K562 (cell line): ENCODE measurements at regions not wholly inside any gene's neighbourhood (a gene's known extent, or its start where the extent isn't known, plus 50 kb on each side); places are given as distances from the start of the nearest gene placed in this dataset.
A peak's percentile ranks its signal among the peaks of the same experiment; 100 is the strongest.

Experiments
- AFF1 ChIP-seq, 2 experiments: fragments of 450-650 bp; IDR thresholded peaks; 2 replicates each; pipeline ENCODE4 v1.6.1; 2018; ENCODE audit warnings: mild to moderate bottlenecking in 2 of 2, low read depth in 1 of 2; ENCODE audit not compliant: partially characterized antibody in 2 of 2
- BACH1 ChIP-seq: fragments of 200-800 bp; sonication (Bioruptor generic); IDR thresholded peaks from 2 replicates; pipeline ENCODE4 v1.6.1; 2016; ENCODE audit warnings: missing genetic modification characterization, missing compliant biosample characterization
- CBX3 ChIP-seq, 2 experiments: IDR thresholded peaks; 1 replicate in 1 of 2; 2 replicates in 1 of 2; pipeline ENCODE4 v1.6.1; 2012; ENCODE audit warnings: inconsistent platforms in 2 of 2, low read length in 2 of 2, borderline replicate concordance in 1 of 2, control low read depth in 1 of 2
- LEF1 ChIP-seq: fragments of 450-650 bp; IDR thresholded peaks from 2 replicates; pipeline ENCODE4 v1.6.1; 2016; ENCODE audit warnings: mild to moderate bottlenecking
- MBD1 ChIP-seq: fragments of 250-450 bp; sonication (Bioruptor Pico); IDR thresholded peaks from 2 replicates; pipeline ENCODE4 v1.8.0; 2022; ENCODE audit warnings: inconsistent platforms
- MCM3 ChIP-seq: fragments of 450-650 bp; IDR thresholded peaks from 2 replicates; pipeline ENCODE4 v1.6.1; 2016
- NBN ChIP-seq: fragments of 450-650 bp; IDR thresholded peaks from 2 replicates; pipeline ENCODE4 v1.6.1; 2016; ENCODE audit warnings: low read depth, mild to moderate bottlenecking
- PTTG1 ChIP-seq: fragments of 450-650 bp; IDR thresholded peaks from 2 replicates; pipeline ENCODE4 v1.6.1; 2016; ENCODE audit warnings: low read depth, mild to moderate bottlenecking, missing genetic modification characterization, missing compliant biosample characterization
- PYGO2 ChIP-seq: fragments of 450-650 bp; IDR thresholded peaks from 2 replicates; pipeline ENCODE4 v1.6.1; 2016; ENCODE audit warnings: mild to moderate bottlenecking, missing genetic modification characterization, moderate library complexity, missing compliant biosample characterization
- SIN3B ChIP-seq: fragments of 450-650 bp; IDR thresholded peaks from 2 replicates; pipeline ENCODE4 v1.6.1; 2017; ENCODE audit warnings: low read depth, mild to moderate bottlenecking, moderate library complexity
- SNRNP70 ChIP-seq: fragments of 200-400 bp; formaldehyde crosslinking; optimal IDR thresholded peaks from 2 replicates; pipeline ENCODE3; 2017; ENCODE audit warnings: low read depth, low read length
- SRSF7 ChIP-seq: fragments of 200-400 bp; formaldehyde crosslinking; optimal IDR thresholded peaks from 2 replicates; pipeline ENCODE3; 2017; ENCODE audit warnings: mild to moderate bottlenecking, low read depth, low read length
- TFAP4 ChIP-seq: sonication (generic); formaldehyde crosslinking; IDR thresholded peaks from 2 replicates; pipeline ENCODE4 v1.8.0; 2022; ENCODE audit warnings: missing genetic modification reagents, mild to moderate bottlenecking, moderate library complexity, borderline replicate concordance
- U2AF1 ChIP-seq: fragments of 200-400 bp; formaldehyde crosslinking; optimal IDR thresholded peaks from 2 replicates; pipeline ENCODE3; 2017; ENCODE audit warnings: mild to moderate bottlenecking, low read depth, low read length, moderate library complexity
- ZFP1 ChIP-seq: fragments of 450-650 bp; formaldehyde crosslinking; IDR thresholded peaks from 2 replicates; pipeline ENCODE4 v1.4.0; 2020; ENCODE audit warnings: mild to moderate bottlenecking, mixed read lengths
- ZNF12 ChIP-seq: sonication (generic); formaldehyde crosslinking; IDR thresholded peaks from 2 replicates; pipeline ENCODE4 v1.4.0; 2020; ENCODE audit warnings: mild to moderate bottlenecking, missing genetic modification reagents
- ZNF174 ChIP-seq: fragments of 250-450 bp; sonication (Bioruptor Pico); IDR thresholded peaks from 2 replicates; pipeline ENCODE4 v1.4.0; 2020; ENCODE audit warnings: mild to moderate bottlenecking
- ZNF253 ChIP-seq: fragments of 250-450 bp; sonication (Bioruptor Pico); conservative IDR thresholded peaks from 2 replicates; pipeline ENCODE4 v1.6.1; 2021; ENCODE audit warnings: mild to moderate bottlenecking
- ZNF395 ChIP-seq: fragments of 200-800 bp; sonication (Bioruptor generic); IDR thresholded peaks from 2 replicates; pipeline ENCODE4 v1.6.1; 2017; ENCODE audit warnings: missing genetic modification characterization, missing compliant biosample characterization
- ZNF408 ChIP-seq: fragments of 250-450 bp; sonication (Bioruptor Pico); IDR thresholded peaks from 2 replicates; pipeline ENCODE4 v1.4.0; 2020; ENCODE audit warnings: low read depth, mild to moderate bottlenecking, moderate library complexity
- ZNF830 ChIP-seq: fragments of 250-450 bp; sonication (Bioruptor Pico); IDR thresholded peaks from 2 replicates; pipeline ENCODE4 v1.5.0; 2021; ENCODE audit warnings: mild to moderate bottlenecking

- TF ChIP-seq ZNF395 (no peak), BACH1 (tag) (0 out of 2 replicates have a peak, but pooled peaks have one; percentile 23), CBX3 (IDR thresholded peaks at IDR 0.05; ENCODE audit: borderline replicate concordance in 1 of 2, low read length in 2 of 2) (no peak), AFF1 (IDR thresholded peaks at IDR 0.05; ENCODE audit: low read depth in 1 of 2, partially characterized antibody in 2 of 2) (no peak), NBN (no peak), MCM3 (no peak), SRSF7 (no peak), ZNF830 (CRISPR knock-in tag) (no peak), ZNF12 (CRISPR knock-in tag) (no peak), ZNF408 (no peak), SIN3B (no peak), PYGO2 (tag) (no peak), SNRNP70 (no peak), U2AF1 (no peak), MBD1 (CRISPR knock-in tag) (no peak), LEF1 (no peak), ZNF253 (CRISPR knock-in tag) (no peak), ZNF174 (CRISPR knock-in tag) (no peak), ZFP1 (CRISPR knock-in tag) (no peak), PTTG1 (tag) (no peak), TFAP4 (CRISPR knock-in tag) (no peak)
Observed at GRCh38 chr13:50422181-50423148, 407.2 kb downstream of the KCNRG start (continued).
